ENCODE measurements at regions not wholly inside any gene's neighbourhood (a gene's known extent, or its start where the extent isn't known, plus 50 kb on each side); places are given as distances from the start of the nearest gene placed in this dataset.

- Histone ChIP-seq H4K8ac (replicated peaks; ENCODE audit: insufficient read length, low read depth, low read length) (no peak overlapping the region), H3K9ac (ENCODE audit: extremely low read depth, insufficient read length, low read length) (no peak overlapping the region), H3K27ac (ENCODE audit: insufficient read length, low read depth, low read length) (no peak overlapping the region), H3T11ph (ENCODE audit: low read length) (no peak overlapping the region), H2AFZ (ENCODE audit: low read length) (no peak overlapping the region), H4K5ac (ENCODE audit: insufficient read length, low read depth, low read length) (no peak overlapping the region), H3K4me2 (ENCODE audit: insufficient read depth, insufficient read length, low read length) (no peak overlapping the region), H4K20me1 (ENCODE audit: control insufficient read depth, insufficient read depth, insufficient read length) (no peaks in the 10 kb centered on the region), H3K4ac (ENCODE audit: low read depth, low read length) (no peak overlapping the region), H2BK15ac (ENCODE audit: low read depth, low read length) (no peak overlapping the region), H3K56ac (ENCODE audit: insufficient read length, low read depth, low read length) (no peak overlapping the region), H2BK5ac (ENCODE audit: insufficient read length, low read length) (no peak overlapping the region), H2AK5ac (ENCODE audit: insufficient read length, low read length) (no peak overlapping the region), H3K4me1 (ENCODE audit: insufficient read depth, low read length) (no peaks in the 10 kb centered on the region), H2BK20ac (ENCODE audit: low read depth, low read length, poor library complexity, severe bottlenecking) (no peak overlapping the region), H3K9me3 (ENCODE audit: control insufficient read depth, low read depth, low read length) (no peaks in the 10 kb centered on the region), H3K23ac (ENCODE audit: insufficient read length, low read depth, low read length) (no peak overlapping the region), H3K79me2 (ENCODE audit: insufficient read depth, low read length) (no peaks in the 10 kb centered on the region), H2BK12ac (ENCODE audit: insufficient read length, low read depth, low read length) (no peak overlapping the region), H3K14ac (ENCODE audit: insufficient read depth, low read length) (no peak overlapping the region), H3K23me2 (ENCODE audit: insufficient read length, low read depth, low read length, poor library complexity, severe bottlenecking) (no peaks in the 10 kb centered on the region), H4K91ac (ENCODE audit: insufficient read length, low read depth, low read length) (no peak overlapping the region), H3K27me3 (ENCODE audit: insufficient read depth, low read length) (no peaks in the 10 kb centered on the region), H3K79me1 (ENCODE audit: insufficient read depth, low read depth, low read length, poor library complexity, severe bottlenecking) (no peaks in the 10 kb centered on the region), H2BK120ac (ENCODE audit: low read depth, low read length, poor library complexity, severe bottlenecking) (no peak overlapping the region), H3K18ac (ENCODE audit: insufficient read length, low read depth, low read length) (no peak overlapping the region)
- Mint-ChIP-seq H3K27ac (no peak overlapping the region), H3K27me3 (ENCODE audit: low read depth) (no peaks in the 10 kb centered on the region), H3K9me3 (peaks cover 1% of the 10 kb centered on the region in 2 experiments; a peak in 3 of 5 replicates), H3K4me1 (no peaks in the 10 kb centered on the region), H3K36me3 (ENCODE audit: insufficient read depth in 1 of 3, low read depth in 3 of 3) (peaks cover 0 to 2% (median 0%) of the 10 kb centered on the region in 3 experiments; a peak in 2 of 7 replicates), H3K4me3 (no peak overlapping the region)
- DNase-seq = no peak
- no CpG with 5 or more reads among the region's 1 CpG for WGBS (ENCODE audit: extremely low coverage, insufficient read length, low lambda C conversion rate)
- TF ChIP-seq CTCF (conservative IDR thresholded peaks at IDR 0.05) = no peak
Measured at GRCh38 chr13:66089711-66090110, 1140.4 kb downstream of the PCDH9 start.
